ENCODE measurements at regions not wholly inside any gene's neighbourhood (a gene's known extent, or its start where the extent isn't known, plus 50 kb on each side); places are given as distances from the start of the nearest gene placed in this dataset.

- TF ChIP-seq, protein P1, sequence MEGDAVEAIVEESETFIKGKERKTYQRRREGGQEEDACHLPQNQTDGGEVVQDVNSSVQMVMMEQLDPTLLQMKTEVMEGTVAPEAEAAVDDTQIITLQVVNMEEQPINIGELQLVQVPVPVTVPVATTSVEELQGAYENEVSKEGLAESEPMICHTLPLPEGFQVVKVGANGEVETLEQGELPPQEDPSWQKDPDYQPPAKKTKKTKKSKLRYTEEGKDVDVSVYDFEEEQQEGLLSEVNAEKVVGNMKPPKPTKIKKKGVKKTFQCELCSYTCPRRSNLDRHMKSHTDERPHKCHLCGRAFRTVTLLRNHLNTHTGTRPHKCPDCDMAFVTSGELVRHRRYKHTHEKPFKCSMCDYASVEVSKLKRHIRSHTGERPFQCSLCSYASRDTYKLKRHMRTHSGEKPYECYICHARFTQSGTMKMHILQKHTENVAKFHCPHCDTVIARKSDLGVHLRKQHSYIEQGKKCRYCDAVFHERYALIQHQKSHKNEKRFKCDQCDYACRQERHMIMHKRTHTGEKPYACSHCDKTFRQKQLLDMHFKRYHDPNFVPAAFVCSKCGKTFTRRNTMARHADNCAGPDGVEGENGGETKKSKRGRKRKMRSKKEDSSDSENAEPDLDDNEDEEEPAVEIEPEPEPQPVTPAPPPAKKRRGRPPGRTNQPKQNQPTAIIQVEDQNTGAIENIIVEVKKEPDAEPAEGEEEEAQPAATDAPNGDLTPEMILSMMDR (conservative IDR thresholded peaks at IDR 0.05), result no peak
- no peak for TF ChIP-seq EZH2 (IDR thresholded peaks at IDR 0.05; ENCODE audit: low read depth)
Observed at GRCh38 chr6:15086348-15087158, 159.3 kb upstream of the JARID2 start.
